ENCODE measurements at regions not wholly inside any gene's neighbourhood (a gene's known extent, or its start where the extent isn't known, plus 50 kb on each side); places are given as distances from the start of the nearest gene placed in this dataset.

DNA sequence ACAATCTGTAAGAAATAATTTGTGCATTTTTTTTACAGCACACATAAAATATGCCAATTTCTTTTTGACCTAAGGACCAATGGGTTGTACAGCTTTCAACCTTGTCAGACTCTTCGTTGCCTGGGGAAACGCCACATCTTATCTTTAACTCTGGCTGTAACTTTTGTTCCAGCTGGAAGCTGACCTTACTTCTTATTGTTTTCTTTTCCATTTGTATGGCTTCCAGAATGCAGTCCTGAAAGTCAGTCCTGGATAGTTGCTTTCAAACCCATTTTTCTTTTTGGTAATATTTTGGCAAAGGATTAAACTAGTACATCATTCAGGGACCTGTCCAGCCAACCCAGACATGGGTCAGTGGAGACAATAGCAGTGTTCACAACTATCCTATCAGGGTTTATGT is 686.5 kb upstream of the CDH2 start:
- TF ChIP-seq POLR2A (IDR thresholded peaks at IDR 0.05) (no peak), CTCF (IDR thresholded peaks at IDR 0.05) (no peak)

All from heart left ventricle (tissue), 13 donors.